NCI-H2029 treated with DMSO at 0.1 percent for 48 hours (cell line): ENCODE measurements at regions not wholly inside any gene's neighbourhood (a gene's known extent, or its start where the extent isn't known, plus 50 kb on each side); places are given as distances from the start of the nearest gene placed in this dataset.

Experiments used
- DNase-seq: peaks from one replicate; lab custom pipeline; 2025; lab: John Stamatoyannopoulos, UW

DNA sequence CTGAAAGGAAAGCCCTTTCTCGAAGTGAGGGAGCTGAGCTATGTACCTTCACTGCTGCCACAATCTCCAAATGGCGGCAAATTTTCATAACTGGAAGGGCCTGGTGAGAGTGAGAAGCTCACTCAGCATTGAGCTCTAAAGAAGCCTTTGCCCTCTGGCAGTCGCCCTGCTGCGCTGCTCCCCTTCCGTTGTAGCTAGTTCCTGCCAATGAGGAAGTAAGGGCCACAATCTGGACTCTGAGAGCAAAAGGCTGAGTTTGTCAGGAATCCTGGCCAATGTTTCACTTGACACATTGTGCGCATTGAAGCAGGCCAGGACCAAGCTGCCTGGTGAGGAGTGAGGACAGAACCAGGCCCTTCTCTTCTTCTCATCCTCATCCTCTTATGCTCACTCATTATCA lies 579.5 kb downstream of the PDCD6IP start:
- DNase-seq, result no peak

DNA sequence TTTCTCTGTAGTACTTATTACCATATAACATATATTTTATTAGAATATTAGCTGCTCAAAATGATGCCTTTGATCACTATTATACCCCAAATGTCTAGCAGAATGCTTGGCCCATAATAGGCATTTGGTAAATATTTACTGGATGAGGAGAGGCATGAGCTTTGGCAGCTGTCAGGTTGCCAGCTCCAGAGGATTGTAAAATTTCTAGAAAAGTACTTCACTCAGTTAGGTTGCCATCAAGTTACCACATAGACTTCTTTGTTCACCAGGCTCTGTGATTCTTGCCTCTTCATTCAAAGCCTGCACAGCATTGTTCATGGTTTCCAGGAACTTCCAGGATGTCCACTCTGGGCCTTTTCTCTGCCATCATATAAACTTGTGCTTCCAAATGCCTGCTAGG lies 582.8 kb downstream of the PDCD6IP start:
- no peak for DNase-seq

DNA sequence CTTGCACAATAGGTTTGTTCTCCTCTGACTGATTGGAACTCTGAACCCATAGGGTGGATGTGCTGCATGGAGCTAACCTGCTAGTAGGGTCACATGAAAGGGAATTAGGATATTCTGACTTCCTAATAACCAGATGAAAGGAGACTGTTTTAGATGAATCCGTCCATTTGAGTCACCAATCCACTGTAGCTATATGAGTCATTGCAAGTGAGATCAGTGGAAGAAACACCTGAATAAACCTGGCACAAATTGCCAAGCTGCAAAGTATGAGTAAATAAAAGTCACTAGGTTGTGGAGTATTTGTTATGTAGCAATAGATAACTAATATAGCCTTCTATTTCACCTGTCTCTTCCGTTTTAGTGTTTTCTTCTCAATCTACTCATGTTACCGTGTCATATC lies 584.4 kb downstream of the PDCD6IP start:
- DNase-seq, result peak; percentile 57

DNA sequence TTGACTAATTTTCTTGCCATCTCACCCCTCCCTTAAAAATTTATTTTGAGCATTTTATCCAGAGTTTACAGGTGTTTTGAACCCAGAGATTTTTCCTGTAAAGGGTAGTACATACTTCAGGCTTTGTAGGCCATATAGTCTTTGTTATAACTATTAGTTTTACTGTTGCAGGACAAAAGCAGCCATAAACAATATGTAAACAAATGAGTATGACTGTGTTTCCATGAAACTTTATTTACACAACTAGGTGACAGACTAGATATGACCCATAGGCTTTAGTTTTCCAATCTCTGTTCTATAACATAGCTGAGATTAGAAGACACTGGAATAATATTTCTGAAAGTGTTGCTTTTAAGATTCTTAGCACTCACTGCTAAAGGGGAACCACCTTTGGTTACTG lies 587.9 kb downstream of the PDCD6IP start:
- DNase-seq, result no peak

DNA sequence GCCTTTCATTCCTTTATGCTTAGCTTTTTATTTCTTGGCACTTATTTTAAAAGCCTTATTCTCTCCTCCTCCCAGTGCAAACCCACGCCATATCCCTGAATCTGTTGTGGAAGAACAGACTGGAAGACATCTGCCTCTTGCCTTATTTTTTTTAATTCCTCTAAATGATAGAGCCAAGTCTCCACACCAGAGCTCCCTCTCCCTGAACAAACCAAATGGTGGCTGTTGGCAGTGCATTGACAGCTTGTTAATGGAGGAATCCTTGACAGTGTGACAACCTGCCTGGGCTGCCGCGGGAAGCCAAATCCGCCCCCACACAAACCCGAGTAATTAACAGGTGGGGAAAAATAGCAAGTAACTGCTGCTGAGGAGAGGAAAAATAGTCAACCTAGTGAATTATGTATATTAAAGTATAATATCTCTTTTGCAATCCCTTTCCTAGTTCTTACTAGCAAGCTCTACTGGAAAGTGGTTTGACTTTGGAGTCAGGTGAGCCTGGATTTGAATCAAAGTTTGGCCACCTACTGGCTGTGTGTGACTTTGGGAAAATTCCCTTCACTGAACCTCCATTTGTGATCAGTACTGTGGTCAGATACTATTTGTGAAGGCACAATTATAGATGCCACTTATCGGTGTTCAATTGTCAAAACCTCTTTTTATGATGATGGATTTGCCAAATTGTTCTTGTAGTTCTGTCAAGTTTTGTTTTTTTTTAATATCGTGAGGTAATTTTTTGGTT lies 589.6 kb downstream of the PDCD6IP start:
- DNase-seq, result no peak

DNA sequence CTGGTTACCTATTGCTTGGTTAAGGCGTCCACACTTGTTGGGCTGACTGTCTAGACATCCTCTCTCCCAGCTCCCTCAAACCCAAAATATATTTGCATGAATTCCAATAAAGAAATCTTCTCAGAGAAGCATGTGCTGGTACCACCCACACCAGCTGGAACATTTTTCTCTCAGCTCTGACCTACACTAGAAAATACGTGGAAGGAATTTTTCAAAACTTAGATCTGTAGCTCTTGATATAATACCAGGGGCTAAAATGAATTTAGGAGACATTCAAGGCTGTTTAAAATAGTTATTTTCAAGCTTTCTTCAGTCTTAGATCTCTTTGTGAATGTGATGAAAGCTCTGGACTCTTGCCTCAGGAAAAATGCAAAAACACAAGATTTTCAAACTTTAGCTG lies 590.4 kb downstream of the PDCD6IP start:
- no peak for DNase-seq

DNA sequence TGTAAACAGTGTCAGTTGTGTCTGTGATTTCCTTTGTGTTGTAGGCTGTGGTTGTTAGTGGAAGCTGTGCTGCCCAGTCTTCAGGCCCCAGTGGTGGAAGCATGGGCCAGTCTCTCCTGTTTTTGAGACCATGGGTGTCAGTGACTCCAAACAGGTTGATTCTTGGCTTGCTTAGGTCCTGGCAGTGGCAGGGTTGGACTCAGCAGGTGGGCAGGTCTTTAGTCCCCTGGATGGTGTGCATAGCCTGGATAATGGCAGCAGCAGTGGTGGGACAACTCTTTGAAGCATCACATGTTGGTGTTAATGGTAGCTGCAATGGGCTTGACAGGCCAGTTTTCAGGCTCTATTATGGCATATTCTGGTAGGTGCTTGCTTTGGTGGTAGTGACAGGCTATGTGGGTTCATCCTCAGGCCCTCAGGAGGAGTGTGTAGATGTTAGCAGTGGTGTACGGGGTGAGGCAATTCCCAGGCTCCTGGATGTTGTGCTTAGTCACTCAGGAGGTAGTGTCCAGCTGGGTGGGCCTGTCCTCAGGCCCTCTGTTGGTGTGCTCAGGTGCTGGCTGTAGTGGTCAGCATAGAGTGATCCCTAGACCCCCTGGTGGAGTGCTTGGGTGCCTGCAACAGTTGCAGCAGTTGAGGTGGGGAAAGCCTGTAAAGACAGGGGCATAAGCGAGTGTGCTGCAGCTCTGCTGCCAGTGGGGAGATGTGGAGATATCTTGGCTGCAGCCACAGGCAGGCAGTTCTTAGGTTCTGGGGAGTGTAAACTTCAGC lies 596.7 kb downstream of the PDCD6IP start:
- no peak for DNase-seq

DNA sequence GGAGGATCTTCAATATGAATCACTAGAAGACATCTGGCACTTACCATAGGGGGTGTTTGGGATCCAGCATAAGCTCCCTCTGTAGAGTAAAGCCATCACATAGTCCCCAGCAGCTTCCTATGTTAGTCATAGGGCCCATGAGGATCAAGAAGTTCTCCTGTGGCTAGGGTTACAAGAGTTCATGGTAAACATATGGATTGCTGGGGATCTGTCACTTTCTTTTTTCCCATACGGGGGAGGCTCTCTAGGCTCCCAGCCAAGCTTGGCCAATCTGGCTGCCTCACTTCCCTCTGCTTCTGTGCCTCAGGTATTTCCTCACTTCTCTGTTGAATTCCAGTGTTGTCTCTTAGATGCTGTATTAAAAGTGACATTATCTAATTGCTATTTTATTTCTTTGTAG lies 597.9 kb downstream of the PDCD6IP start:
- DNase-seq, result no peak

DNA sequence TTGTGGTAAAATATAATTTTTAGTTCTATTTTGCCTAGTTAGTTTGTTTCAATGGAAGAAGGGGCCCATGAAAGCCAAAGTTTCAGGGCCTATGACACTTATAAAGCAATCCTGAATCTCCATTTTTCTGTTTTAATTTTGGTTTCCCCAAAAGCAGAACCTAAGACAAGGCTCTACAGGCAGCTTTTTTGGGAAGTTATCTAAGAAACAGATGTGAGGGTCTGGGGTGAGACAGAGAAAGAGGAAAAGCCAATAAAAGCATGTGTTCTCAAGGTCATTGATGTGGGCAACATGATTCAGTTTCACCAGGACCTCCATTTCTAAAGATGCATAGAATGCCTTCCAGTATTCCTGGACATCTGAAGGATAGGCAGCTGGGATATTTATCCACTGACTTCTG lies 598.5 kb downstream of the PDCD6IP start:
- no peak for DNase-seq

DNA sequence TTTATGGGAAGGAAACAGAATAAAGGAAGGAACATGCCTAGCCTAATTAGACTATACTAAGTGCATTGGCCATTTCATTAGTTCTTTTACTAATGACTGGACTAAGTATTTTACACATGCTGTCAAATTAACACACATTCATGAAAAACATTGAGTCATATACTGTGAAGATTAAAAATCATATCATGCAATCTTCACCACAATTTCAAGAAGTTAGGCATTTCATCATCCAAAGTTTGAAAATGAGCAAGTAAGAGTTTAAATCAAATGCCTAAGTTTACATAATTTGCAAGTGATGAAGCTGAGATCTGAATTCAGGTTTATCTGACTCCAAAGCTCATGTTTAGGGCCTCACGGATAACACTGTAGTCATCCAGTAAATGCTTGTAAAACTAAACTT lies 601.0 kb downstream of the PDCD6IP start:
- DNase-seq, result no peak

DNA sequence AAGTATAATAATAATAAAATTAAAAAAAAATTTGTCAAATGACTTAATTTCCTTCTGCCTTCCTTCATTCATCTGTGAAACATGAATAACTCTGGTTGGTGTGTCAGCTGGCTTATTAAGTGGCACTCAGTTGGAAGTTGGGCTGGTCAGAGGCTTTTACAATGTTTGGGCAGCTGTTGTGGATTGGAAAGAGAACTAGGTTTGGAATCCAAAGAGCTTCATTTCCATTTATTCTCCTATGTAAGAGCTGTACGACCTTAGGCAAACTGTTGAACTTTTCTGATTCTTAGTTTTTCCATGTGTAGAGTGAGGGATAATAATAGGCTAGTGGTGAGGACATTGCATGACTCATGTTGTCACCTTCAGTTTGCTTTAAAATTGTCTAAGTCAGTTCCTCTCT lies 606.7 kb downstream of the PDCD6IP start:
- DNase-seq, result no peak

DNA sequence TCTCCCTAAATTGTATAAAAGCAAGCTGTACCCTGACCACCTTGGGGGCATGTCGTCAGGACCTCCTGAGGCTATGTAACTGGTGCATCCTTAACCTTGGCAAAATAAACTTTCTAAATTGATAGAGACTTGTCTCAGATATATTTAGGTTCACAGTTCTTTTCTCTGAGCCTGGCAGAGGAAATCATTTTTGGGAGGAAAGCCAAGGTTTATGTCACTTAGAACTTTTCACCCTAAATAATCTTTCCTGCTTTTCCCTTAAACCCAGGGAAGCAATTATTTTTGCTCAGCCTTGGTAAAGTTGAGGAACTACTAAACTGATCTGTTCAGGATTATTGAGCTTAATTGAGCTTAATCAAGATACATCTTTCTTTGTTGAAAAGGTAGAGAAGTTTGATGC lies 608.9 kb downstream of the PDCD6IP start:
- DNase-seq, result no peak

DNA sequence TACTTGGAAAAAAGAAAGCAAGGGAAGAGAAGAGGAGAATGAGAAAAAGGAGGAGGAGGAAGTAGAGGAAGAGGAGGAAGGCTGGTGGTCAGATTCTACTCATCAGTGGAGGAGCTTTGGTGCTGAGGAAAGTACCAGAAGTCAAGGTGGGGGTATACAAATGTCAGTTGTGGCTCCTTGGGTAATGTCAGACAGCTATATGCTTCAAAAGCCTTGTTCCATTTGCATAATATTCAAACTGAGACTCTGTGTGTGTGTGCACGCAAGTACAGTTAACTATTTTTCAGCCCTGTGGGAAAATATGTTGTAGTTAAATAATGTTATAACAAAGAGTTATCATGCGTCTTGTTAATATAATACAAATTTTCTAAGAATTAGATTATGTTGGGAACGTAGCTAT lies 609.7 kb downstream of the PDCD6IP start:
- DNase-seq, result no peak

DNA sequence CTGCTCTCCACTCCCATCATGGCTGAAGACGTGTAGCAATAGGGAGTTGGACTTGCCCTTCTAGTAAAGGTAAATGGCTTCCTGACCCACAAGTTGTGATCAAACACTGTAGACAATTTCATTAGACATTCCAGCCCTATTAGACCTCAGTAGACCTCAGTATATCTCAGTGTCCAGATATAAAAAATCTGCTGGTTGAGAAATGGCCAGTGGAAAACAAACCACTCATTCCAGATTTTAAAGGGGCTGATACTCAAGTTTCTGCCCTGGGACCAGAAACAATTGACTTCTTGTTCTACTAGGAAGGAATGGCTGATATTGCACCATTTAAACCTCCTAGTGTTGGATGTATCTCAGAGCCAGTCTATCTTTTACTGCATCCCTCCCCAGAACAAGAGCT lies 613.2 kb downstream of the PDCD6IP start:
- DNase-seq, result no peak

DNA sequence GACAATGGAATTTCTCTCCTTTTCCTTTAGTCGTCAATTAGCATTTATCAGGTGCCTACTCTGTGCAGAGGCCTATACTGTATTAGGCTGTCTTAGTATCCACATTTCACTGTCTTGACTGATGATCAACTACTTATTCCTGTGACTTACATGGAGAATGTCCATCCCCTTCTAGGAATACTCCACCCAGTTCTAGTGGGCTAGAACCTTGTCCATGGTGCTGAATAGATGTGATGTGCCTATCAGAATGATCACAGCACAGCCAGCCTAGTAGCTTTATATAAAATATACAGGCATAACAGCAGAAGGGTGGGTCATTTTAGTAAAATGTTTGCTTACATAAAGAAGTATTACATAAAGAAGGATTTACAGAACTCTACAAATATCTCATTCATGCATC lies 621.4 kb downstream of the PDCD6IP start:
- DNase-seq, result no peak

DNA sequence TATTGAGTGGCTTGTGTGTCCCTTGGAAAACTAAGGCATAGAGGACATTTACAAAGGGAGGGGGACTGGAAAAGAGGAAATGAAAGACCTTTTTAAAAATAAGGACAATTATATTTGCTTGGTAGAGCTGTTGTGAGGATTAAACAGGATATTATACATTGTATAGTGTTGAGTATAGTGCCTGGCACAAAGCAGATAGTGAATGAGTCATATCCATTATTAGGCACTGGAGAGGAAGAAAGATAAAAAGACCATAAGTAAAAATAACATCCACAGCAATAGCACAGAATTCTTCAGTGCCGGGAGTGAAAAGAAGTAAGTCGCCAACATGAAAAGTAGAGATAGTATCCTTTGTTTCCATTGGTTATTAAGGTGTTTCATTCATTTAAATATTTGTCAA lies 623.3 kb downstream of the PDCD6IP start:
- DNase-seq, result no peak

DNA sequence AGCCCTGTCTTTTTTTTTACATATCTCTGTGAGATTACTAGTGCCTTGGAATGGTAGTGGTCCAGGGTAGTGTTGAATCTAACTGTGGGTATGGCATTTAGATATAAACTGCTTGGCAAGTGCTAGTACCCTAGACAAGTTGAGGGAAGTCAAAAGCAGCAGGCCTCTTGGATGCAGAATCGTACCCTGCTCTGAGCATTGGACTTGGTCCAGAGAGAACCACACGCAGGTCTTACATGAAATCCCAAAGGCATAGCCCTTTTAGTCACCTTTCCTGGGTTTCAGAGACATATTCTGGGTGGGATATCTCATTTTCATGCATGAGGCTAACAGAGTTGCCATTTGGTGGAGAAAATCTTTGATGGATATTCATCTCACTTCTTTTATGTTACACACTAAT lies 641.4 kb downstream of the PDCD6IP start:
- no peak for DNase-seq

DNA sequence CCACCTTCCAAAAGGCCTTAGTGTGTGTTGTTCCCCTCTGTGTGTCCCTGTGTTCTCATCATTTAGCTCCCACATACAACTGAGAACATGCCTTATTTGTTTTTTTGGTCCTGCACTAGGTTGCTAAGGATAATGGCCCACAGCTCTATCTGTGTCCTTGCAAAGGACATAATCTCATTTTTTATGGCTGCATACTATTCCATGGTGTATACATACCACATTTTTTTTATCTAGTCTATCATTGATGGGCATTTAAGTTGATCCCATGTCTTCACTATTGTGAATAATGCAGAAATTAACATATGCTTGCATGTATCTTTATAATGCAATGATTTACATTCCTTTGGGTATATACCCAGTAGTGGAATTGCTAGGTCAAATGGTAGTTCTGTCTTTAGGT lies 645.7 kb downstream of the PDCD6IP start:
- no peak for DNase-seq

DNA sequence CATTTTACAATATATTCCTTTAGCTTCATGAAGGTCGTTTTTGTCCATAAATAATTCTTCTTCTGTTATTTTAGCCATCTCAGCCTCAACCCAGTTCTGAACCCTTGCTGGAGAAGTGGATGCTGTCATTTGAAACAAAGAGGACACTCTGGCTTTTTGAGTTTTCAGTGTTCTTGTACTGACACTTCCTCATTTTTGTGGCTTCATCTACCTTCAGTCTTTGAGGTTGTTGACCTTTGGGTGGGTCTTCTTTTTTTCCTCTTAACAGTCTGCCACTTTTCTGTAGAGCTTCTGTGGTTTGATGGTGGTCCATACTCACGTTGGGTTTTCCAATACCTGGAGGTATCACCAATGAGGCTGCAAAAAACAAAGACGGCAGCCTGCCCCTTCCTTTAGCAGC lies 650.9 kb downstream of the PDCD6IP start:
- no peak for DNase-seq

DNA sequence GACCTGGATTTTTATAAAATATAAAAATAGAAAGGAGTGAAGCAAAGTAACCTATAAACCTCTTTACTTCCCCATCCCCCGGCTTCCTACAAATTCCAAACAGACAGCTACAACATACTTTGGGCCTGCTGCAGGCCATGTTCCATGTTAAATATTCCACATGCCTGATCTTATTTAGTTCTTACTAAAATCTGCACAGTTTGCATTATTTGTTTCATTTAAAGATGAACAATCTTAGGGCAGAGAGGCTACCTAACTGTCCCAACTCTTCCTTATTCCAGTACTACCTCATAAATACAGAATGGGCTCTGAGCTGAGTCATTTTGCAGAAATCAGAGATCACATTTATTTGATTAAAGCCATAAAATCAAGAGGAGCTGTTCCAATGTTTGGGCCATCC lies 665.0 kb downstream of the PDCD6IP start:
- no peak for DNase-seq

DNA sequence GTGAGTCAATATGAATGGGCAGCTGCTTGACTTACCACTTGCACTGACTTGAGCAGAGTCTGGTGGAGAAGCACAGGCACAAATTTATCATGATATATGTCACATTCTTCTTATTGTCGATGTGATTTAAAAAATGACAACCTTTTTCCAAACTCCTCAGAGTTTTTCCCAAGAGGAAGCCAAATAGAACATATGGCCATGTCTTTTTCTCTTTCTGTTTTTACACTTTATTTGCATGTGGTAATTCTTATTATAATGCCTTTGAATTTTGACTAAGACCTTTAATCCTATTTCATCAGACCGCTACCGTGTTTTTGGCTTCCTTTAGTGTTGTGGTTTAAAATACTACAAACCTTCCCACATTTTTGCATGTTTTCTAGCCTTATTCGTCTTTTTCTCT lies 666.2 kb downstream of the PDCD6IP start:
- DNase-seq, result no peak

DNA sequence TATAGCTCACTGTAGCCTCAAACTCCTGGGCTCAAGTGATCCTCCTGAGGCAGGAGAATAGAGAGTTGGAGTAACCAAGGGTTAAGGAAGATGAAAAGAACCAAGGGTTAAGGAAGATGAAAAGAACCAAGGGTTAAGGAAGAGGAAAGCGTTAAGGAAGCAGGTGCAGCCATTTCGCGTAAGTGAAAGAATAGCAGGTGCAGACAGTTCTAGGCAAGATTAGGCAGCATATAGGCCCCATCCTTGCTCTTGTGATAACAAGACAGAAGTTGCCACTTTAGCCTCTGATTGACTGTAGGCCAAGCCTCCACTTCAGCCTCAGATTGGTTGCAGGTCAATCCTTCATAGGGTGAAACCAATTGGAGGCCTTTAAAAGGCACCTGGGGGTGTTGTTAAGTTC lies 677.4 kb downstream of the PDCD6IP start:
- DNase-seq, result no peak

DNA sequence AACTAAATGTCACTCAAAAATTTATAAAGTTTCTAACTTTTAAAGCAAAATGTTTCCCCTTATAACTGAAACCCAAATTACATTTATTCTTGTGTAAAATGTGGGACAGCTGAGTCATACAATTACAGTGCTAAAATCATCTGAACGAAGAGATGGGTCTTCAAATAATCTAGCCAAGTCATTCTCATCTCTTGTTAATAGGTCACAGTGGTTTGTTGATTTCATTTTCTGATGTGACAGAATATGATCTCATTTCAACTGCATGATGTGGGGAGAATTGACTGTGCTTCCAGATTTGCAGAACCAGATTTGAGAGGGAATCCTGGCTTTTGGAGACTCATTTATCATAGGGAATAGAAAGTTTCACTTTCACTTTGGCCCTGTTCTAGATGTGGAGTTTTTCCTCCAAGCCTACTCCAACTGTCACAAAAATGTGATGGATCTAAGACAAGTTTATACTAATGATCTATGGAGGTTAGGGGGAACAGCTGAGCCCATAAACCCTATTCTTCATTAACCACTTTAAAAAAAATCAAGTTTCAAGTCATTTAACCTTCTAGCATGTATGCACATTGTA lies 685.0 kb downstream of the PDCD6IP start:
- no peak for DNase-seq

DNA sequence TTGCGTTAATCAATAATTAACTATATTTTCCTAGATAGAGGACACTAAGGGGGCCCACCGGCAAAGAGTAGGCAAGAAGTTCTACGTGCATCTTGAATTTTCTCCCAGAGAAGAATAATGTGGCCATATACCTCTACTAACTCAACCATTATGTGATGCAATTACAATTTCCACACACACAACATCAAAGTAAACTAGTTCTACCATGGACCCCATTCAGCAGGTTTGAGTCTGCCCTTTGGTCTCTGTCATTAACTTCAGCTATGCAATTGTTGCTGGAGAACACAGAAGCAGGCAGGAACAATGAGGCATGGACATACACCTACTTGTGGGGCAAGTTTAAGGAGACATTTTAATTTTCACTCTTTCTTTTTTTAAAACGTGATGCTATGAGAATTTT lies 705.9 kb downstream of the PDCD6IP start:
- no peak for DNase-seq
